Duodenal mucosa (tissue), 2 donors: ENCODE measurements at regions not wholly inside any gene's neighbourhood (a gene's known extent, or its start where the extent isn't known, plus 50 kb on each side); places are given as distances from the start of the nearest gene placed in this dataset.

Experiments
- H3K27ac ChIP-seq: one replicate; pipeline ENCODE4 v1.7.0; 2013; ENCODE audit warnings: low read depth, low read length
- H3K27me3 ChIP-seq, 2 donors: one replicate each; pipeline ENCODE4 v1.7.0; 2013; ENCODE audit warnings: low read length in 2 of 2, control low read depth in 1 of 2; ENCODE audit not compliant: insufficient read depth in 2 of 2, control insufficient read depth in 1 of 2
- H3K36me3 ChIP-seq, 2 donors: one replicate each; pipeline ENCODE4 v1.7.0; 2013; ENCODE audit warnings: low read length in 2 of 2, control low read depth in 1 of 2; ENCODE audit not compliant: insufficient read depth in 2 of 2, control insufficient read depth in 1 of 2
- H3K4me1 ChIP-seq, 2 donors: one replicate each; pipeline ENCODE4 v1.7.0; 2013; ENCODE audit warnings: low read length in 2 of 2, control low read depth in 1 of 2; ENCODE audit not compliant: insufficient read depth in 2 of 2, control insufficient read depth in 1 of 2
- H3K4me3 ChIP-seq, 2 donors: one replicate each; pipeline ENCODE4 v1.7.0; 2013; ENCODE audit warnings: low read length in 2 of 2, low read depth in 1 of 2
- H3K9ac ChIP-seq, 2 donors: one replicate each; pipeline ENCODE4 v1.7.0; 2013; ENCODE audit warnings: low read length in 2 of 2, low read depth in 1 of 2
- H3K9me3 ChIP-seq, 2 donors: one replicate each; pipeline ENCODE4 v1.7.0; 2013; ENCODE audit warnings: low read length in 2 of 2, control low read depth in 1 of 2; ENCODE audit not compliant: control insufficient read depth in 1 of 2

DNA sequence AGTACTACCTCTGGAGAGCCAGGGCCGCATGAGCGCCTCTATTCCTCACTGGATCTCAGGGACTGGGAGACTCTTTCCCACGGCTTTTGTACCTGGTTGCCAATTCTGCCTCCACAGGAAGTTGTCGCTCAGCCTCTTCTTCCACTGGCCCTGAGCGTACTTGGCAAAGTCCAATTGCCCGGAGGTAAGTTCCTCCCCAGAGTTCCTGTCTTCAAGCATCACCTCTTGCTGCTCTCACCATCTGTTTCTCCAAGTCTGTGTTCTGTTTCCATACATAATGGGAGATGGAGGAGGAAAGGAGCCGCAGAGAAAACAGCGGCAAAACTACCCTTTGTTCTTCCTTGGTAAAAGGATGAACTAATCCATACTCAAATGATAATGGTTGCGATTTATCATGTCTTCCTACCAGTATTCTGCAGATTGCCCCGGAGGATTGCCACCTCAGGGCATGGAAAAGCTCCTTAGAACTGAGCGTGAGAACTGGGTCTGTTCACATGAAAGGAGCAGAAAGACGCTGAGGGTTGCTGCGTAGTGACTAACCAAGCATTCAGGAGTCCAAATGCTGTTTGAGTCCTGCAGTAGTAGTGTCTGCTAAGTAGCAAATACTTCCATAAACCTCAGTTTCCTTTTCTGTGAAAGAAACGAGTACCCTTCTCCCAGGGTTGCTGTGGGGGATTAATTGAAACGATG is 170.2 kb upstream of the GLI3 start:
- Histone ChIP-seq H3K36me3 (no peaks in the 10 kb centered on the region), H3K27ac (no peak overlapping the region), H3K9ac (no peak overlapping the region), H3K4me1 (no peaks in the 10 kb centered on the region), H3K27me3 (no peaks in the 10 kb centered on the region), H3K4me3 (no peak overlapping the region), H3K9me3 (no peaks in the 10 kb centered on the region)

- H3K27me3 ChIP-seq = no peaks in the 10 kb centered on the region
- no peaks in the 10 kb centered on the region for H3K36me3 ChIP-seq
- no peaks in the 10 kb centered on the region for H3K4me1 ChIP-seq
- no peak overlapping the region for H3K27ac ChIP-seq
- H3K9me3 ChIP-seq = no peaks in the 10 kb centered on the region
- no peak overlapping the region for H3K4me3 ChIP-seq
- H3K9ac ChIP-seq = no peak overlapping the region
Observed at GRCh38 chr7:42406358-42406757, 169.3 kb upstream of the GLI3 start.

GRCh38 chr7:42405782-42406181 is 168.8 kb upstream of the GLI3 start:
- Histone ChIP-seq H3K4me1 (no peaks in the 10 kb centered on the region), H3K27ac (no peak overlapping the region), H3K36me3 (no peaks in the 10 kb centered on the region), H3K27me3 (no peaks in the 10 kb centered on the region), H3K9ac (no peak overlapping the region), H3K4me3 (no peak overlapping the region), H3K9me3 (no peaks in the 10 kb centered on the region)

GRCh38 chr7:42403831-42404230 is 166.8 kb upstream of the GLI3 start:
- Histone ChIP-seq H3K4me1 (no peaks in the 10 kb centered on the region), H3K27ac (no peak overlapping the region), H3K36me3 (no peaks in the 10 kb centered on the region), H3K4me3 (no peak overlapping the region), H3K9ac (no peak overlapping the region), H3K27me3 (no peaks in the 10 kb centered on the region), H3K9me3 (no peaks in the 10 kb centered on the region)

GRCh38 chr7:42400961-42401360 is 164.0 kb upstream of the GLI3 start:
- Histone ChIP-seq H3K27ac (no peak overlapping the region), H3K4me1 (no peaks in the 10 kb centered on the region), H3K9me3 (no peaks in the 10 kb centered on the region), H3K9ac (no peak overlapping the region), H3K27me3 (no peaks in the 10 kb centered on the region), H3K4me3 (no peak overlapping the region), H3K36me3 (no peaks in the 10 kb centered on the region)

GRCh38 chr7:42400211-42400772 is 163.3 kb upstream of the GLI3 start:
- H3K27me3 ChIP-seq = no peaks in the 10 kb centered on the region
- H3K9me3 ChIP-seq = no peaks in the 10 kb centered on the region
- no peaks in the 10 kb centered on the region for H3K36me3 ChIP-seq
- H3K4me3 ChIP-seq = no peak overlapping the region
- no peak overlapping the region for H3K9ac ChIP-seq
- H3K27ac ChIP-seq = no peak overlapping the region
- H3K4me1 ChIP-seq = no peaks in the 10 kb centered on the region

DNA sequence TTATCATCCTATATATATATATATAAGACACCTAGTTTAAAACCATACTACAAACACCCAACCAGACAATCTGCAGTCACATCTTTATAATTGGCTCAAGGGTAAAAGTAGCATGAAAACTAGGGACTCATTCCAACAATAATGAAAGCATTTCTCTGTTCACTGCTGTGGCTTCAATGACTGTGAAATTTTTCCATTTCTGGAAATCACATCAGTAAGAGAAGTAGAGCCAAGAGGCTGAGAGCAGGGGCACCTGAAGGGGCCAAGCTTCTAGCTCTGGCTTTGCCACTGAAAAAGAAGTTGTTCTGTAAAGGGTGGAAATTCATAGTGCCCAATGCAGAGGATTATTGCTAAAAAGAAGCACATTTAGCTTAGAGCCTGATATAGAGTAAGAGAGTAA is 158.6 kb upstream of the GLI3 start:
- no peaks in the 10 kb centered on the region for H3K27me3 ChIP-seq
- no peak overlapping the region for H3K4me3 ChIP-seq
- no peak overlapping the region for H3K27ac ChIP-seq
- H3K9me3 ChIP-seq = no peaks in the 10 kb centered on the region
- H3K36me3 ChIP-seq = no peaks in the 10 kb centered on the region
- no peak overlapping the region for H3K9ac ChIP-seq
- H3K4me1 ChIP-seq = no peaks in the 10 kb centered on the region

DNA sequence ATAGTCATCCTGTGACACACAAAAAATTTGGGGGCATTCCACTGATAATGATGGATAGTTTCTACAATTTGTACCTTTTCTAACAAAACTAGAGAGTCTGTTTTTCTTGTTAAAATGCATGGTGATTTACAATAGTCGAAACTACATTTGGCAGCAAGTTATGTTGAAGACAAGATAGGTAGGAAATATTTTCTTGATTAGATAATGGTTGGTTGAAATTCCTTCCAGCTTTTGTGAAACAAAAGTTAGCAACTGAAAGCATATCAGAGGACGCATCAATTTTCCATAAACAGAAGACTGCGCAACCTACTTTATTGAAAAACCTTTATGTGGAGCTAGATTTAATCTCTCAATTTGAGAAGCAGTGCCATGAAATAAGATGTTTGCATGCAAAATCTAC is 155.8 kb upstream of the GLI3 start:
- Histone ChIP-seq H3K27ac (no peak overlapping the region), H3K4me3 (no peak overlapping the region), H3K36me3 (no peaks in the 10 kb centered on the region), H3K9me3 (no peaks in the 10 kb centered on the region), H3K4me1 (no peaks in the 10 kb centered on the region), H3K9ac (no peak overlapping the region), H3K27me3 (no peaks in the 10 kb centered on the region)

DNA sequence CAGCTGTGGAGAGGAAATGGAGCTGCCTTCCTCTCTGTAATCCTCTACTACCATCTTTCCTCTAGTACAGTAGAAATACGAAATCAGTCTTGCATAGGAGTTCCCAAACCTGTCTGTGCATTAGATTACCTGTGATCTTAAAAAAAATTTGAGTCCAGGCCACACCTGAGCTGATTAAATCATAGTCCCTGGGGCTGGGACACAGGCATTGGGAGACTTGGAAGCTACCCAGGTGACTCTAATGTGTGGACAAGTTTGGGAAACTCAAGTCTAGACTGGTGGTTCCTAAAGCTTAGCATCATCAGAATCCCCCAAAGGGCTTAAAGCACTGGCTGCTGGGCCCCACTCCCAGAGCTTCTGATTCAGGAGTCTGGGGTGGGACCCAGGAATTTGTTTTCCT is 152.7 kb upstream of the GLI3 start:
- no peak overlapping the region for H3K9ac ChIP-seq
- H3K9me3 ChIP-seq = no peaks in the 10 kb centered on the region
- H3K27ac ChIP-seq = no peak overlapping the region
- no peaks in the 10 kb centered on the region for H3K36me3 ChIP-seq
- H3K27me3 ChIP-seq = no peaks in the 10 kb centered on the region
- H3K4me1 ChIP-seq = no peaks in the 10 kb centered on the region
- H3K4me3 ChIP-seq = no peak overlapping the region

GRCh38 chr7:42385912-42386311 is 148.9 kb upstream of the GLI3 start:
- Histone ChIP-seq H3K9me3 (no peaks in the 10 kb centered on the region), H3K27ac (no peak overlapping the region), H3K4me1 (no peaks in the 10 kb centered on the region), H3K36me3 (no peaks in the 10 kb centered on the region), H3K27me3 (no peaks in the 10 kb centered on the region), H3K4me3 (no peak overlapping the region), H3K9ac (no peak overlapping the region)
